Activated B cell treated with CpG ODN at 0.5 μM for 24 hours (primary cell): ENCODE measurements at regions not wholly inside any gene's neighbourhood (a gene's known extent, or its start where the extent isn't known, plus 50 kb on each side); places are given as distances from the start of the nearest gene placed in this dataset.
"Not testable (repeated sequence)": the region's sequence is repeated elsewhere in the genome, so short reads cannot be mapped to it uniquely, and the experiment has no call there.

Source experiments
- ATAC-seq: fragments of 200-7000 bp; cut with Tn5 transposase; one replicate; pipeline ENCODE4 v1.10.0; 2021; ENCODE audit warnings: low read depth, mild to moderate bottlenecking, moderate library complexity
- CTCF ChIA-PET: fragments of 350-600 bp; sonication (Branson Sonifier 250); formaldehyde crosslinking; loops from one replicate; lab custom pipeline; 2021; ENCODE audit warnings: antibody characterized with exemption; lab: Charles Lee
- POLR2A ChIA-PET: fragments of 350-600 bp; sonication (Branson Sonifier 250); formaldehyde crosslinking; loops from one replicate; lab custom pipeline; 2021; ENCODE audit warnings: antibody characterized with exemption; lab: Charles Lee
- DNase-seq: peaks from one replicate; pipeline ENCODE4 v3.0.0; 2022
- H3K27ac Mint-ChIP-seq: one replicate; pipeline ENCODE4 v1.8.0; 2020; ENCODE audit warnings: mixed read lengths
- H3K27me3 Mint-ChIP-seq: one replicate; pipeline ENCODE4 v1.8.0; 2021; ENCODE audit warnings: mixed read lengths
- H3K36me3 Mint-ChIP-seq: one replicate; pipeline ENCODE4 v1.8.0; 2021; ENCODE audit warnings: low read depth, mixed read lengths
- H3K4me1 Mint-ChIP-seq: one replicate; pipeline ENCODE4 v1.8.0; 2021; ENCODE audit warnings: mixed read lengths
- H3K4me3 Mint-ChIP-seq: one replicate; pipeline ENCODE4 v1.8.0; 2020; ENCODE audit warnings: mild to moderate bottlenecking, mixed read lengths
- H3K9me3 Mint-ChIP-seq: one replicate; pipeline ENCODE4 v1.8.0; 2020; ENCODE audit warnings: mixed read lengths
- CTCF ChIP-seq: fragments of 200-600 bp; IDR thresholded peaks from one replicate; pipeline ENCODE4 v1.8.0; 2022; ENCODE audit warnings: antibody characterized with exemption, mild to moderate bottlenecking
- intact Hi-C: fragments of 100-400 bp; cut with micrococcal nuclease; formaldehyde crosslinking; loops from one replicate; pipeline ENCODE4 v1.15.1; 2024

DNA sequence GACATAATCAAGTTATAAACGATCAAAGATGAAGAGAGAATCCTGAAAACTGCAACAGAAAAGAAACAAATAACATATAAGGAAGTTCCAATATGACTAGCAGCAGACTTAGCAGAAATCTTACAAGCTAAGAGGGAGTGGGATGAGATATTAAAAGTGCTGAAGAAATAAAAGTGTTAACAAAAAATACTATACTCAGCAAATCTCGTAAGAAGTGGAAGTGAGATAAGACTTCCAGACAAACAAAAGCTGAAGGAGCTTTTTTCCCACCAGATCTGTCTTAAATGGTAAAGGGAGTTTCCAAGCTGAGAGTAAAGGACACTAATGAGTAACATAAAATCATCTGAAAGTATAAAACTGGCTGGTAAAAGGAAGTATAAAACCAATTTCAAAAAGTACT lies 2036.0 kb upstream of the C9orf72 start:
- no peak for ATAC-seq
- ChIA-PET POLR2A (no interaction called here), CTCF (no interaction called here)
- no peaks in the 10 kb centered on the region for H3K27me3 Mint-ChIP-seq
- intact Hi-C loops = no loop called here
- no peak overlapping the region for H3K27ac Mint-ChIP-seq
- H3K36me3 Mint-ChIP-seq = no peaks in the 10 kb centered on the region
- H3K9me3 Mint-ChIP-seq = no peaks in the 10 kb centered on the region
- no peak for TF ChIP-seq CTCF
- no peak overlapping the region for H3K4me3 Mint-ChIP-seq
- DNase-seq = no peak
- H3K4me1 Mint-ChIP-seq = no peaks in the 10 kb centered on the region

- no peaks in the 10 kb centered on the region for H3K36me3 Mint-ChIP-seq
- DNase-seq (no peak), ATAC-seq (no peak)
- H3K4me3 Mint-ChIP-seq = no peak overlapping the region
- ChIA-PET CTCF (no interaction called here), POLR2A (no interaction called here)
- H3K9me3 Mint-ChIP-seq = no peaks in the 10 kb centered on the region
- intact Hi-C loops = no loop called here
- H3K27me3 Mint-ChIP-seq = no peaks in the 10 kb centered on the region
- no peak for TF ChIP-seq CTCF
- no peaks in the 10 kb centered on the region for H3K4me1 Mint-ChIP-seq
- no peak overlapping the region for H3K27ac Mint-ChIP-seq
These were observed 2040.5 kb upstream of the C9orf72 start for GRCh38 chr9:29613773-29614172.

GRCh38 chr9:29616844-29617243 lies 2043.6 kb upstream of the C9orf72 start:
- ChIA-PET POLR2A (no interaction called here), CTCF (no interaction called here)
- Mint-ChIP-seq H3K4me3 (no peak overlapping the region), H3K9me3 (peaks cover 2% of the 10 kb centered on the region), H3K36me3 (no peaks in the 10 kb centered on the region), H3K4me1 (no peaks in the 10 kb centered on the region), H3K27me3 (no peaks in the 10 kb centered on the region), H3K27ac (no peak overlapping the region)
- DNase-seq = no peak
- intact Hi-C loops = no loop called here
- no peak for ATAC-seq
- no peak for TF ChIP-seq CTCF

DNA sequence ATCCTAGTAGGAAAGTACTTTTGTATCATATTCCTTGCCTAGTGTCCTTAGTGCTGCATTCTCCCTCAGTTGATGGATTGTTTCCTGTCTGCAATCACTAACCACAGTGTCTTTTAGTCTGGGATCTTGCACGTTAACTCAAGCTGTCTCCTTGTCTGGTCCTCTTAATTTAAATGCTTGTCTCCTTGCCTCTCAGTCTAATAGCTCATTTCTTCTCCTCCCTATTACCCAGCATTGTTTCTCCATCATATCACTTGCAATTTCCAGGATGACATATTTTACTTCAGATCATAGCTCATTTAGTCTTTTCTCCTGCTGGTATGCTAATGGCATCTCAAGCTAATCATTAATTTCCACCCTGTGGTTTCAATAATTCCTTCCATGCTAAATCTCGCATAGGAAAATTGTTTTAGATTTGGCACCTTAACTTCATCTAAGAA lies 2052.0 kb upstream of the C9orf72 start:
- peaks cover 3% of the 10 kb centered on the region for H3K9me3 Mint-ChIP-seq
- no peak for TF ChIP-seq CTCF
- H3K27me3 Mint-ChIP-seq = no peaks in the 10 kb centered on the region
- H3K27ac Mint-ChIP-seq = no peak overlapping the region
- H3K4me1 Mint-ChIP-seq = no peaks in the 10 kb centered on the region
- no peak overlapping the region for H3K4me3 Mint-ChIP-seq
- no peak for DNase-seq
- intact Hi-C loops = no loop called here
- H3K36me3 Mint-ChIP-seq = no peaks in the 10 kb centered on the region
- ATAC-seq = no peak
- ChIA-PET POLR2A (no interaction called here), CTCF (no interaction called here)

DNA sequence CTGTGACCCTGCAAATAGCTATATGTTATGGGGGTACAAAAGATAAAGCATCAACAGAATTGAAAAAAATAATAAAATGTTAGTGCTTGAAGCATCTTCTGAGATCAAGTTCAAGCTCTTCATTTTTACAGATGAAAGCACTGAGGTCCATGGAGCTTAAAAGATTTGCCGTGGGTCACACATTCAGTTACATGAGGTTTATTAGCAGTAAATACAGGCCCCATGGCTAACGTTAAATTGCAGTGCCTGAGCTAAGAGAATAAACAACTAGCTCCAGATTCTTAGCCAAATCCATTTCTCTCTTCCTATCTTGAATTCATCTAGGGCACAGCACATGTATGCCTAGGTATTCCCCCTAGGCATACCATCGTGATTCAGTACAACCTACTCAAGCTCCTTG lies 2052.7 kb upstream of the C9orf72 start:
- Mint-ChIP-seq H3K4me3 (no peak overlapping the region), H3K9me3 (peaks cover 5% of the 10 kb centered on the region), H3K27ac (no peak overlapping the region), H3K27me3 (no peaks in the 10 kb centered on the region), H3K36me3 (no peaks in the 10 kb centered on the region), H3K4me1 (no peaks in the 10 kb centered on the region)
- ATAC-seq (no peak), DNase-seq (no peak)
- TF ChIP-seq CTCF = no peak
- CTCF ChIA-PET = no interaction called here
- POLR2A ChIA-PET = no interaction called here
- intact Hi-C loops = no loop called here

GRCh38 chr9:29628856-29629255 lies 2055.6 kb upstream of the C9orf72 start:
- H3K9me3 Mint-ChIP-seq, POLR2A ChIA-PET, H3K27ac Mint-ChIP-seq, H3K36me3 Mint-ChIP-seq, ATAC-seq, intact Hi-C loops, CTCF ChIA-PET, H3K27me3 Mint-ChIP-seq, DNase-seq, H3K4me3 Mint-ChIP-seq, H3K4me1 Mint-ChIP-seq: not testable (repeated sequence)
